Limb (tissue), 2 donors: ENCODE measurements at regions not wholly inside any gene's neighbourhood (a gene's known extent, or its start where the extent isn't known, plus 50 kb on each side); places are given as distances from the start of the nearest gene placed in this dataset.

Source experiments
- DNase-seq, 2 donors: peaks; one replicate each; pipeline ENCODE4 v3.0.0-alpha.2; 2016; ENCODE audit errors: extremely low spot score in 2 of 2

DNA sequence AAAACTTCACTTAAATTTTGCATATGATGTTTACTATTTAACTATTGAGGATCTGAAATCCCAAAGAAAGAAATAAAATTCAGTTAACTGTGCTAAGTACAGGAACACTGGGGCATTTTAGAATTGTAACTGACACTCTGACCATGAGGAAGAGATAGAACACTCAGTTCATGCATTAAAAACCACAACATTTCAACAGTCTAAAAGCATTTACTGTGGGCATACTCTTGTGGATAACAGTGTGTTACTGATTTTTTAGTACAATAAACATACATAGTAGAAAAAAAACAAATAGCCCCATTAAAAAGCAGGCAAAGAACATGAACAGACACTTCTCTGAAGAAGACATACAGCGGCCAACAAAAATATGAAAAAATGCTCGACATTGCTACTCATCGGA lies 1122.7 kb upstream of the PIK3C3 start:
- DNase-seq, result no peak

DNA sequence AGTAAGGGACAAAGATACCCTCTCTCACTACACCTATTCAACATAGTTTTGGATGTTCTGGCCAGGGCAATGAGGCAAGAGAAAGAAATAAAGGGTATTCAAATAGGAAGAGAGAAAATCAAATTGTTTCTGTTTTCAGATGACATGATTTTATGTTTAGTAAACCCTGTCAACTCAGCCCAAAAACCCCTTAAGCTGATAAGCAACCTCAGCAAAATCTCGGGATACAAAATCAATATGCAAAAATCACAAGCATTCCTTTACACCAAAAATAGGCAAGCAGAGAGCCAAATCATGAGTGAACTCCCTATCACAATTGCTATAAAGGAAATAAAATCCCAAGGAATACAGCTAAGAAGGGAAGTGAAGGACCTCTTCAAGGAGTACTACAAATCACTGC lies 1130.7 kb upstream of the PIK3C3 start:
- no peak for DNase-seq

- no peak for DNase-seq
Observed at GRCh38 chr18:40821596-40822243, 1133.3 kb upstream of the PIK3C3 start.

GRCh38 chr18:40812981-40813515 lies 1142.0 kb upstream of the PIK3C3 start:
- DNase-seq, result no peak

GRCh38 chr18:40810372-40810771 lies 1144.7 kb upstream of the PIK3C3 start:
- no peak for DNase-seq

- no peak for DNase-seq
Observed at GRCh38 chr18:40789286-40789685, 1165.7 kb upstream of the PIK3C3 start.

DNA sequence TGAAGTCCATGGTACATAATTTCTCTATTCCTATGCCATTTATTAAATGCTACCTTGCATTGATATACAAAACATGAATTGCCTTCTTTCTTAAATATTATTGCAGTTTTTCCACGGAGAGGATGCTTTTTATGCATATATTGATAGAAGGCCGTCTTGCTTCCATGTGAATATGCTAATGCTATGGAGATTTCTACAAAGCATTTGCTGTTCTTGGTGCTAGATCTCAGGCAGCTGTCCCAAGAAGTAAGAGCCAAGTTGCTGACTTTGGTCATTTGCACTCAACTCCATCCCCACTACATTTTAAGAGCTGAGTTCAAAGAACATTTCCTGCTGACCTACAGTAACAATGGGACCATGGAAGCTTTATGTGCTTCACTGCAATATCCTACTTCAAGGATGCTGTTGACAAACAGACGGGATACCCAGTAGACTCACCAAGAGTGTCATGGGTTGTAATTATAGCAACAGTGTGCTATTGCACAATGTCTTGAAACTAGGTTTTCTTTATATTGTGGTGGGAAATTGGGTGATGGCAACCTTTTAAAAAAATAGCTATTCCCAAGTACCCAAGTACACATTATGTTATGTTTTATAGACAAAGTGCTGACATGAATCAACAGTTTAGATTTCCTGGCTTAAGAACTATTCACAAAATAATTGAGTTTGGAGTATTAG lies 1172.4 kb upstream of the PIK3C3 start:
- DNase-seq, result no peak

DNA sequence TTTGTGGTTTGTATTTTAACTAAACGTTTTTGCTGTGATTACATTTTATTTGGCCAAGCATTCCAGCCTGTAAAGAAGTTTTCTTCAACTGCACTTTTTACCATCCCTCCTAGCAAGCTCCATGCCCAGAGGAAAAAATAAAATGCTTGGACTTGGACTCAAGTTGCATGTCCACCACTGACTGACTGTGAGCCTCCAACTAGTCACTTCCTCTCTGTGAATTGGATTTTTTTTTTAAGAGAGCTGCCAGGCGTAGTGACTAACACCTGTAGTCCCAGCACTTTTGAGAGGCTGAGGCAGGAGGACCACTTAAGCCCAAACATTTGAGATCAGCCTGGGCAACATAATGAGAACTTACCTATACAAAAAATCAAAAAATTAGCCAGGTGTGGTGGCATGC lies 1185.2 kb upstream of the PIK3C3 start:
- DNase-seq, result no peak

DNA sequence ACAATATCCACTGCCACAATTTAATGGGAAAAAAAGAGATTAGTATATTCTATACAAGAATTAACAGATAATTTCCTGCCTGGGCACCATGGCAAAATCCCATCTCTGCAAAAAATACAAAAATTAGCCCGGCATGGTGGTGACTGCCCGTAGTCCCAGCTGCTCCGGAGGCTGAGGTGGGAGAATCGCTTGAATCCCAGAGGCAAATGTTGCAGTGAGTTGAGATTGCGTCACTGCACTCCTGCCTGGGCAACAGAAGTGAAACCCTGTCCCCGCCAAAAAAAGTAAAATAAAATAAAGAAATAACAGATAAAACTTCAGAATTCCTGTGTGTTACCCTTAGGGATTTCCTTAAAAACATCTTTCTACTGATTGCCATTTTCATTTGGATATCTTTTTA lies 1194.8 kb upstream of the PIK3C3 start:
- DNase-seq, result no peak

DNA sequence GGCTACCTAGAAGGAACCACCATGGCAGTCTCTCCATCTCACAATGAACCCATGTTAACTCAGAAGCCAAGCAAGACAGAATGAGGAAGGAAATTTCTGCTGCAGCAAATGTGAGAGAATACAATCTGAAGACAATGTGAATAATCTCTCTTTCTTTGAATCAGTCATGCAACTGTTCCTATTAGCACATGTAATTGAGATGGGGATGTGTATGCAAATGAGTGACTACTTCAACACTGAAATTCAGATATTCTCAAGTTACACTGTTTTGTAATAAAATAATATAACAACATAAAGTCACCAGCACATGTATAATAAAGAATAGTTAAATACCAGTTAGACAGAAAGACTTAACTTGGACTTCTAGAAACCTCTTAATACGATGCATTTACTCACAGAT lies 1200.6 kb upstream of the PIK3C3 start:
- no peak for DNase-seq

- no peak for DNase-seq
Observed at GRCh38 chr18:40752316-40752715, 1202.7 kb upstream of the PIK3C3 start.

- DNase-seq, result no peak
Observed at GRCh38 chr18:40751186-40751585, 1203.8 kb upstream of the PIK3C3 start.

- no peak for DNase-seq
Observed at GRCh38 chr18:40739029-40739428, 1216.0 kb upstream of the PIK3C3 start.

DNA sequence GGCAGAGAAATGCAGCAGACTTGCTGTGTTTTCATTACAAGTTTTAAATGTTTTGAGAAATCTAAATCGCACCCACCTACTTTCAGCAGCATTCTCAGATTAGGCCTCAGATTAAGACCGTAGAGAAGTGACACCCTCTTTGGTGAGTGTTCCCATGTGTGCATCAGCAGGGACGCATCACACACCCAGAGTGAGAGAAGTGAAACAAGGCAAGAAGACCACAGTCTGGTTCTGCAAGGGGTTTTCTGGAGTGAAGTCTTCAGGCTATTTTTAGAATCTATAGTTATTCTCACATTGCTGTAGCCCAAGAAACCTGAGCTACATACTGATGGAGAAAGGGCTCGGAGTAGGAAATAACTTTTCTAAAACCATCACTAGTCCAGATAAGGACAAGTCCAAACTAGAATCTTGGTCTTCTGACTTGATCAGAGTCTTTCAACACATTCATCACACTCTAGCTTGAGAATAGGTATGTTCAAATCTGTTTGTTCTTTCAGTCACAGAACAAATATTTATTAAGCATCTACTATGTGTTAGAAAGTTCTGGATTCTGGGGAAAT lies 1216.6 kb upstream of the PIK3C3 start:
- no peak for DNase-seq

GRCh38 chr18:40708726-40709125 lies 1246.3 kb upstream of the PIK3C3 start:
- no peak for DNase-seq

- DNase-seq, result no peak
Observed at GRCh38 chr18:40707797-40708196, 1247.2 kb upstream of the PIK3C3 start.

DNA sequence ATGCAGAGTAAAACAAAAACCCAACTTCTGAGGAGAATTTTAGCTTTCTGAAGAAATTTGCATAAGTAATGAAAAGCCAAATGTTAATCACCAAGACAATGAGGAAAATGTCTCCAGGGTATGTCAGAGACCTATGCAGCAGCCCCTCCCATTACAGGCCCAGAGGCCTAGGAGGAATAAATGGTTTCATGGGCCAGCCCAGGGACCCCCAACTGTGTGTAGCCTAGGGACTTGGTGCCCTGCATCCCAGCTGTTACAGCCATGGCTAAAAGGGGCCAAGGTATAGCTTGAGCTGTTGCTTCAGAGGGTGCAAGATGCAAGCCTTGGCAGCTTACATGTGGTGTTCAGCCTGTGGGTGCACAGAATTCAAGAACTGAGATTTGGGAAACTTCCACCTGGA lies 1256.9 kb upstream of the PIK3C3 start:
- DNase-seq, result peak in 1 of 2 donors; percentile 24

- no peak for DNase-seq
Observed at GRCh38 chr18:40695526-40695925, 1259.5 kb upstream of the PIK3C3 start.

DNA sequence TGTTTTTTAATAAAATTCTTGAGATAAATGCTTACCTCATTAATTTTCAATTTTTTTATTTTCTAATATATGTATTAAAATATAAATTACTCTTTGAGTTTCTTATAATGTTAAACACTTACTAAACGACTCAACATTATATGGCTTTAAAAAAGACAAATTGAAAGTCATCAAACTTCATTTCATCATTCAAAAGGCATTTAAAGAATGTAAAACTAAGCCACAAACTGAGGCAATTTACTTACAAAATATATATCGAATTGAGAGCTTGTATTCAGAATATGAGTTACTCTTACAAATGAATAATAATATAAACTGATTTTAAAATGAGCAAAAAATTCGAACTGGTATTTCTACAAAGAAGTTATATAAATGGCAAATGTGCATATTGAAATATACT lies 1262.2 kb upstream of the PIK3C3 start:
- DNase-seq, result no peak

DNA sequence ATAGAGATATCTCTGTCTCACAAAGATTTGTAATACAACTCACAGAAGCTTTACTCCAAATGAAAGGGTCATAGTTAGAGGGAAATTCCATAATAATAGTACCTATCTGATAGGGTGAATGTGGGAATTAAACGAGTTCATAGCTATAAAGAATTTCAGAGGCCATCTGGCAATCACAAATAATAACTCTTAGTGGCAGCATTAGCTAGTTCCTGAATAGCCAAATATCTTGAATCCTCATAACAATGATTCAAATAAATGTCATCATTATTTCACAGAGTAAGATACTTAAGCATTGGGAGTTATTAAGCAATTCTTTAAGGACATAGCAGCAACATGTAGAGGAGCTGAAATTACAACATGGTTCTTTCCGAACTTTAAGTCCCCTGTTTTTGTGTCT lies 1265.0 kb upstream of the PIK3C3 start:
- no peak for DNase-seq

GRCh38 chr18:40687399-40687798 lies 1267.6 kb upstream of the PIK3C3 start:
- no peak for DNase-seq

DNA sequence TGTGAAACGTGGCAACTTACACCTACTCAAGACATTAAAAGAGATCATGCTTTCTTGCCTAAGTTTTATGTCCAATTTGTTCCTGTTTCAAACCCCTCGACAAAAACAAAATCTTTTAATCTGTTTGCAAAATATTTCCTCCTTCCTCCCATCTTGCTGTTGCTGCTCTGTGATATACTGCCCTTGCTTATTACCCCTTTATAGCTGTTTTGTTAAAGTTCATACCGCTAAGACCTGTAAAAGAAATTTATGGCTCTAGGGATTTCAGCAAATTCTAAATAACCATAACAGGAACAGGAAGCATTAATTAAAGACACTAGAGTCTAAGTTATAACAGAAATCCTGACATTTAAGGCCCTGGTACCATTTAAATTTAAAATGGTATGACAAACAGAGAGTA lies 1268.2 kb upstream of the PIK3C3 start:
- DNase-seq, result no peak

DNA sequence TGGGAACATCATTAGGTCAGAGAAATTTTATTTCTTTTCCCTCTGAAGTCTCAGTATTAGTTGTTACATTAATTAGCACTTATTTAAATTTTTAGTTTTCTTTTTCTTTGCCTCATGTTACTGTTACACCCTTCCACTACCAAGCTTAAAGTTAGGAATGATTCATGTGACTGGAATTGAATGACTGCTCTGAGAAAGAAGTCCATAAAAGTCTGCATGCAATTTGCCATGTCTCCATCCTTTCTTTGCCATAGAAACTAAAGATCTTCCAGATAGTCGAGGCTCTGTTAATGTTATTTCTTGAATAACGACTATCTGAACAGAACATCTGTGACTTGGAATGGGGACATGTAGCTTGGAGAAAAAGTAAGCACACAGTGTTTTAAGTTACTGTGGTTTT lies 1269.8 kb upstream of the PIK3C3 start:
- DNase-seq, result no peak
